ENCODE measurements at regions not wholly inside any gene's neighbourhood (a gene's known extent, or its start where the extent isn't known, plus 50 kb on each side); places are given as distances from the start of the nearest gene placed in this dataset.

DNA sequence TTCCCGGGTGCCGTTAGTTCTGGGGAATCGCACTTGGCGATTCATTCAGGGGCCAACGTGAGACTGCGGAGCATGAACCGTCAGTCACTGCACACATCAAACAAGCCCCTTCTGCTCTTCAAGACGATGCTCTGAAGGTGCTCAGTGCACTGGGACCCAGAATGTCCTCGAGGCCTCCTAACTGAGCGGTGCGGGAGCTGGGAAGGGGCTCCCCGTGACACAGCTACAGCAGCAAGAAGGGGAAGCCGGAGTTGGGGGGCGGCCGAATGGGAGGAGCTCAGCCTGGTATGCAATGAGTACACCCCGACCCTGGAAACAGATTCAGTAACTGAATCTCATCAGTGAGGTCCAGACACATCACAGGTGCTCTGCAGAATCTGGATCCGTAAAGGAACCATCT is 150.8 kb downstream of the SHANK2 start:
- no peak for ATAC-seq
- Mint-ChIP-seq H3K4me1 (ENCODE audit: low read depth) (no peaks in the 10 kb centered on the region), H3K27ac (no peak overlapping the region), H3K36me3 (ENCODE audit: low read depth) (no peaks in the 10 kb centered on the region), H3K9me3 (no peaks in the 10 kb centered on the region), H3K4me3 (no peak overlapping the region), H3K27me3 (no peaks in the 10 kb centered on the region)
- POLR2A ChIA-PET: no interaction called here
- no peak for TF ChIP-seq CTCF (IDR thresholded peaks at IDR 0.05)
- CTCF ChIA-PET: no interaction called here
- intact Hi-C loops (cut with micrococcal nuclease): no loop called here
- DNase-seq: no peak

GRCh38 chr11:71101046-71101445 is 151.3 kb downstream of the SHANK2 start:
- H3K27ac Mint-ChIP-seq: no peak overlapping the region
- H3K9me3 Mint-ChIP-seq: no peaks in the 10 kb centered on the region
- H3K4me3 Mint-ChIP-seq: no peak overlapping the region
- H3K4me1 Mint-ChIP-seq (ENCODE audit: low read depth): no peaks in the 10 kb centered on the region
- intact Hi-C loops (cut with micrococcal nuclease): no loop called here
- ChIA-PET CTCF (no interaction called here), POLR2A (no interaction called here)
- TF ChIP-seq CTCF (IDR thresholded peaks at IDR 0.05): no peak
- H3K36me3 Mint-ChIP-seq (ENCODE audit: low read depth): no peaks in the 10 kb centered on the region
- no peaks in the 10 kb centered on the region for H3K27me3 Mint-ChIP-seq
- DNase-seq: no peak
- no peak for ATAC-seq

DNA sequence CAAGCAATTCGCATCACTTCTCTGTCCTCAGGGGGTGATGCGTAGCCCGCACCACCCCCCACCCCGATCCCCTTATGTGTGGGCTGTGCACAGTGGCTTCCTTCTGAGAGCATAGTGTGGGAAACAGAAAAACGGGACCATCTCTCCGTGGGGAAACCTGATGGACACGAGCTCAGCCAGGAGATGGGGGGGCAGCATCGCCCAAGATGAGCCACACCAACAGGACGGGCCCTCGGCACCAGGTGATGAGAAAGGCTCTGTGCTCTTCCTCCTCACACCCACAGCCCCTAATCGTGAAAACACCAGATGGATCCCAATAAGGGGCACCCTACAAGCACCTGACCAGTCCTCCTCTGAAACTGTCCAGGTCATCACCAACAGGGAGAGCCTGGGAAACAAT is 153.6 kb downstream of the SHANK2 start:
- ChIA-PET POLR2A (no interaction called here), CTCF (no interaction called here)
- no peak for TF ChIP-seq CTCF (IDR thresholded peaks at IDR 0.05)
- Mint-ChIP-seq H3K4me1 (ENCODE audit: low read depth) (no peaks in the 10 kb centered on the region), H3K36me3 (ENCODE audit: low read depth) (no peaks in the 10 kb centered on the region), H3K4me3 (no peak overlapping the region), H3K27ac (no peak overlapping the region), H3K9me3 (no peaks in the 10 kb centered on the region), H3K27me3 (no peaks in the 10 kb centered on the region)
- ATAC-seq (no peak), DNase-seq (no peak)
- intact Hi-C loops (cut with micrococcal nuclease): no loop called here

DNA sequence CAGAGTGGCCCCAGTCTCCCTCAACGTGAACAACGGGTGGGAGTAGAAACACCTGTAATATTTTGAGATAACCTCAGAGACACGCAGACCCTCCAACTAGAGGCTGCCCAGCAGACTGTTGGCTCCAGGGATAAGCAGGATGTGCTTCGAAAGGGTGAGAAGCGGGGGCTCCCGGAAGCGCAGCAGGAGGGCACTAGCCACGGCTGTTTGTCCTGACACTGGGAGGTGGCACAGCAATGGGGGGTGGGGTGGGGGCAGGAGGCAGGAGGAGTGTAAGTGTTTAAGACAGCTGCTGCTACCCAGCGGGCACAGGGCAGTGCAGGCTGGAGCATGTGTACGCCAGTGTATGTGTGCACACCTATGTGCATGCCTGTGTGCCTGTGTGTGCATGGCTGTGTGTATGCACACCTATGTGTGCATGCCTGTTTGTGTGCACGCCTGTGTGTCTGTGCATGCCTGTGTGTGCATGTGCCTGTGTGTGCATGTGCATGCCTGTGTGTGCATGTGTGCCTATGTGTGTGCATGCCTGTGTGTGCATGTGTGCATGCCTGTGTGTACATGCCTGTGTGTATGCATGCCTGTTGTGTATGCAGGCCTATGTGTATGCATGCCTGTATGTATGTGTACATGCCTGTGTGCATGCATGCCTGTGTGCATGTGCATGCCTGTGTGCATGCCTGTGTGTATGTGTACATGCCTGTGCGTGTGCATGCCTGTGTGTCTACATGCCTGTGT is 154.7 kb downstream of the SHANK2 start:
- Mint-ChIP-seq H3K36me3 (ENCODE audit: low read depth) (no peaks in the 10 kb centered on the region), H3K4me1 (ENCODE audit: low read depth) (no peaks in the 10 kb centered on the region), H3K9me3 (no peaks in the 10 kb centered on the region), H3K27ac (no peak overlapping the region), H3K27me3 (no peaks in the 10 kb centered on the region), H3K4me3 (no peak overlapping the region)
- DNase-seq: no peak
- POLR2A ChIA-PET: no interaction called here
- CTCF ChIA-PET: no interaction called here
- no peak for TF ChIP-seq CTCF (IDR thresholded peaks at IDR 0.05)
- intact Hi-C loops (cut with micrococcal nuclease): no loop called here
- ATAC-seq: no peak

GRCh38 chr11:71096751-71097388 is 155.5 kb downstream of the SHANK2 start:
- no peak for TF ChIP-seq CTCF (IDR thresholded peaks at IDR 0.05)
- intact Hi-C loops (cut with micrococcal nuclease): no loop called here
- no peaks in the 10 kb centered on the region for H3K36me3 Mint-ChIP-seq (ENCODE audit: low read depth)
- H3K9me3 Mint-ChIP-seq: no peaks in the 10 kb centered on the region
- no peak for DNase-seq
- ATAC-seq: no peak
- POLR2A ChIA-PET: no interaction called here
- H3K27me3 Mint-ChIP-seq: no peaks in the 10 kb centered on the region
- H3K27ac Mint-ChIP-seq: no peak overlapping the region
- no peaks in the 10 kb centered on the region for H3K4me1 Mint-ChIP-seq (ENCODE audit: low read depth)
- CTCF ChIA-PET: no interaction called here
- no peak overlapping the region for H3K4me3 Mint-ChIP-seq

Measured in activated CD8-positive, alpha-beta T cell treated with anti-CD3 and anti-CD28 coated beads for 36 hours (primary cell).